Fibroblast of villous mesenchyme (primary cell): ENCODE measurements at regions not wholly inside any gene's neighbourhood (a gene's known extent, or its start where the extent isn't known, plus 50 kb on each side); places are given as distances from the start of the nearest gene placed in this dataset.

Experiments used
- DNase-seq: peaks from one replicate; pipeline ENCODE4 v3.0.0-alpha.2; 2010; ENCODE audit warnings: low read depth
- H3K4me3 ChIP-seq: 2 replicates; pipeline ENCODE4 v1.5.1; 2011; ENCODE audit warnings: low read depth, mild to moderate bottlenecking, low read length
- CTCF ChIP-seq: IDR thresholded peaks from 2 replicates; pipeline ENCODE4 v1.5.1; 2012; ENCODE audit warnings: low read depth, mild to moderate bottlenecking, low read length; ENCODE audit not compliant: insufficient read depth

- H3K4me3 ChIP-seq: no peak overlapping the region
- TF ChIP-seq CTCF: no peak
- DNase-seq: no peak
These were observed 73.7 kb downstream of the RTL9 start for GRCh38 chrX:110432091-110432905.

GRCh38 chrX:110432906-110433215, 74.2 kb downstream of the RTL9 start:
- no peak for DNase-seq
- H3K4me3 ChIP-seq: no peak overlapping the region
- no peak for TF ChIP-seq CTCF

- H3K4me3 ChIP-seq: no peak overlapping the region
- no peak for TF ChIP-seq CTCF
- DNase-seq: no peak
These were observed 76.5 kb downstream of the RTL9 start for GRCh38 chrX:110435196-110435595.

- H3K4me3 ChIP-seq: no peak overlapping the region
- no peak for TF ChIP-seq CTCF
- no peak for DNase-seq
These were observed 77.9 kb downstream of the RTL9 start for GRCh38 chrX:110436523-110436922.

GRCh38 chrX:110437686-110438085, 79.0 kb downstream of the RTL9 start:
- DNase-seq: no peak
- no peak for TF ChIP-seq CTCF
- H3K4me3 ChIP-seq: no peak overlapping the region

GRCh38 chrX:110440016-110440805, 81.6 kb downstream of the RTL9 start:
- H3K4me3 ChIP-seq: no peak overlapping the region
- no peak for DNase-seq
- no peak for TF ChIP-seq CTCF

- no peak overlapping the region for H3K4me3 ChIP-seq
- peak; percentile 30 for TF ChIP-seq CTCF
- DNase-seq: peak; percentile 12
These were observed 84.0 kb downstream of the RTL9 start for GRCh38 chrX:110442635-110443034.
